ENCODE measurements at regions not wholly inside any gene's neighbourhood (a gene's known extent, or its start where the extent isn't known, plus 50 kb on each side); places are given as distances from the start of the nearest gene placed in this dataset.
A peak's percentile ranks its signal among the peaks of the same experiment; 100 is the strongest.

- H3K4ac ChIP-seq (ENCODE audit: low read depth, low read length) = no peak overlapping the region
- H3K4me1 ChIP-seq (ENCODE audit: insufficient read depth, low read length) = peaks cover 2% of the 10 kb centered on the region; the same call in 1 of the 2 replicates
- no peaks in the 10 kb centered on the region for H3K79me1 ChIP-seq (ENCODE audit: insufficient read depth, low read depth, low read length, poor library complexity, severe bottlenecking)
- H3K9me3 Mint-ChIP-seq = no peaks in the 10 kb centered on the region
- H3K9ac ChIP-seq (ENCODE audit: extremely low read depth, insufficient read length, low read length) = no peak overlapping the region
- no peak overlapping the region for H2BK5ac ChIP-seq (ENCODE audit: insufficient read length, low read length)
- no peak overlapping the region for H4K91ac ChIP-seq (ENCODE audit: insufficient read length, low read depth, low read length)
- no peak overlapping the region for H3K18ac ChIP-seq (ENCODE audit: insufficient read length, low read depth, low read length)
- no peak overlapping the region for H4K8ac ChIP-seq (replicated peaks; ENCODE audit: insufficient read length, low read depth, low read length)
- peak overlapping the region in 1 of 3 experiments; percentile 87; a peak in 2 of 7 replicates for H3K27ac Mint-ChIP-seq
- H3K4me2 ChIP-seq (ENCODE audit: insufficient read depth, insufficient read length, low read length) = no peak overlapping the region
- H4K20me1 ChIP-seq (ENCODE audit: control insufficient read depth, insufficient read depth, insufficient read length) = no peaks in the 10 kb centered on the region
- no peak overlapping the region for H3K56ac ChIP-seq (ENCODE audit: insufficient read length, low read depth, low read length)
- no peak overlapping the region for H2BK15ac ChIP-seq (ENCODE audit: low read depth, low read length)
- peaks cover 19 to 31% of the 10 kb centered on the region in 2 experiments for H3K4me1 Mint-ChIP-seq
- no peak overlapping the region for H2BK12ac ChIP-seq (ENCODE audit: insufficient read length, low read depth, low read length)
- H3K36me3 Mint-ChIP-seq (ENCODE audit: insufficient read depth in 1 of 3, low read depth in 3 of 3) = peaks cover 0 to 6% (median 0%) of the 10 kb centered on the region in 3 experiments; a peak in 3 of 7 replicates
- H3T11ph ChIP-seq (ENCODE audit: low read length) = no peak overlapping the region
- no peak overlapping the region for H3K27ac ChIP-seq (ENCODE audit: insufficient read length, low read depth, low read length)
- peak overlapping the region in 1 of 2 experiments; percentile 57; a peak in 3 of 5 replicates for H3K4me3 Mint-ChIP-seq
- H3K79me2 ChIP-seq (ENCODE audit: insufficient read depth, low read length) = no peaks in the 10 kb centered on the region
- H2BK20ac ChIP-seq (ENCODE audit: low read depth, low read length, poor library complexity, severe bottlenecking) = no peak overlapping the region
- H3K27me3 Mint-ChIP-seq (ENCODE audit: low read depth) = no peaks in the 10 kb centered on the region
- DNase-seq = no peak
- no peak overlapping the region for H2AK5ac ChIP-seq (ENCODE audit: insufficient read length, low read length)
- no peaks in the 10 kb centered on the region for H3K27me3 ChIP-seq (ENCODE audit: insufficient read depth, low read length)
- H2AFZ ChIP-seq (ENCODE audit: low read length) = no peak overlapping the region
- H3K23ac ChIP-seq (ENCODE audit: insufficient read length, low read depth, low read length) = no peak overlapping the region
- H2BK120ac ChIP-seq (ENCODE audit: low read depth, low read length, poor library complexity, severe bottlenecking) = no peak overlapping the region
- H3K9me3 ChIP-seq (ENCODE audit: control insufficient read depth, low read depth, low read length) = no peaks in the 10 kb centered on the region
- TF ChIP-seq CTCF (conservative IDR thresholded peaks at IDR 0.05) = peak; percentile 88
- no peak overlapping the region for H3K14ac ChIP-seq (ENCODE audit: insufficient read depth, low read length)
- no peak overlapping the region for H4K5ac ChIP-seq (ENCODE audit: insufficient read length, low read depth, low read length)
- no CpG with 5 or more reads among the region's 5 CpGs for WGBS (ENCODE audit: extremely low coverage, insufficient read length, low lambda C conversion rate)
- peaks cover 6% of the 10 kb centered on the region for H3K23me2 ChIP-seq (ENCODE audit: insufficient read length, low read depth, low read length, poor library complexity, severe bottlenecking)
Observed at GRCh38 chr6:26175428-26176181, 88.4 kb downstream of the HFE start.

All from H9 (cell line).